ENCODE measurements at regions not wholly inside any gene's neighbourhood (a gene's known extent, or its start where the extent isn't known, plus 50 kb on each side); places are given as distances from the start of the nearest gene placed in this dataset.

DNA sequence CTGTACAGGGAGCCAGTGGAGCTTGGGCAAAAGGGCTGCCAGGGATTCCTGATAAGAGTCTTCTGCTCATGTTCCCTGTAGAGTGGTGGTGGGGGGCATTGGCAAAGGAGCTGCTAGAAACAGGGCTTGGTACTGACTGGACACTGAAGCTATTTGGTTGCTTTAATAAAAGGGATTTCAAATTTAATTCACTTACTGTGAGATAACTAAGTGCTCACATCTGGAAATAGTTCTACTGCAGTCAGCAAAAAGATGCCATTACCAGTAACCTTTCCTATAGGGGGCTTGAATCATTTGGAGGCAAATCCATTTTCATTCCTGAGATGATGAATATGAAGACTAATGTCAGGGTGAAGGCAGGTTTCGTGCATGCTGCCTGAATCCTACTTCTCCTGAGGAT is 94.3 kb upstream of the DOCK10 start:
- TF ChIP-seq, protein P1, sequence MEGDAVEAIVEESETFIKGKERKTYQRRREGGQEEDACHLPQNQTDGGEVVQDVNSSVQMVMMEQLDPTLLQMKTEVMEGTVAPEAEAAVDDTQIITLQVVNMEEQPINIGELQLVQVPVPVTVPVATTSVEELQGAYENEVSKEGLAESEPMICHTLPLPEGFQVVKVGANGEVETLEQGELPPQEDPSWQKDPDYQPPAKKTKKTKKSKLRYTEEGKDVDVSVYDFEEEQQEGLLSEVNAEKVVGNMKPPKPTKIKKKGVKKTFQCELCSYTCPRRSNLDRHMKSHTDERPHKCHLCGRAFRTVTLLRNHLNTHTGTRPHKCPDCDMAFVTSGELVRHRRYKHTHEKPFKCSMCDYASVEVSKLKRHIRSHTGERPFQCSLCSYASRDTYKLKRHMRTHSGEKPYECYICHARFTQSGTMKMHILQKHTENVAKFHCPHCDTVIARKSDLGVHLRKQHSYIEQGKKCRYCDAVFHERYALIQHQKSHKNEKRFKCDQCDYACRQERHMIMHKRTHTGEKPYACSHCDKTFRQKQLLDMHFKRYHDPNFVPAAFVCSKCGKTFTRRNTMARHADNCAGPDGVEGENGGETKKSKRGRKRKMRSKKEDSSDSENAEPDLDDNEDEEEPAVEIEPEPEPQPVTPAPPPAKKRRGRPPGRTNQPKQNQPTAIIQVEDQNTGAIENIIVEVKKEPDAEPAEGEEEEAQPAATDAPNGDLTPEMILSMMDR (conservative IDR thresholded peaks at IDR 0.05): no peak

GRCh38 chr2:225131898-225132297 is 89.6 kb upstream of the DOCK10 start:
- H3K4me3 ChIP-seq (ENCODE audit: low read length): no peak overlapping the region
- Mint-ChIP-seq H3K4me1 (no peaks in the 10 kb centered on the region), H3K27me3 (ENCODE audit: insufficient read depth) (peaks cover 58% of the 10 kb centered on the region), H3K4me3 (no peak overlapping the region), H3K36me3 (ENCODE audit: low read depth) (no peaks in the 10 kb centered on the region), H3K27ac (no peak overlapping the region), H3K9me3 (peaks cover 3% of the 10 kb centered on the region)
- TF ChIP-seq, protein P1 (conservative IDR thresholded peaks at IDR 0.05): no peak
- no peak for DNase-seq
- no peak overlapping the region for H3K9ac ChIP-seq (ENCODE audit: extremely low read depth, low read length, poor library complexity, severe bottlenecking)
- peaks cover 19% of the 10 kb centered on the region for H3K27me3 ChIP-seq (ENCODE audit: control insufficient read depth, insufficient read depth, low read length, poor library complexity, severe bottlenecking)
- H3K9me3 ChIP-seq (ENCODE audit: control insufficient read depth, low read length): no peaks in the 10 kb centered on the region
- WGBS, 2 experiments (ENCODE audit: insufficient coverage in 1 of 2, insufficient read length in 1 of 2): 94% methylated on average over 3 of the region's 4 CpGs; no CpG with 5 or more reads in 1 of the 2 experiments
- H3K4me1 ChIP-seq (ENCODE audit: control insufficient read depth, insufficient read depth, low read length): no peaks in the 10 kb centered on the region
- no peak overlapping the region for H3K27ac ChIP-seq (ENCODE audit: low read depth, low read length)
- no peaks in the 10 kb centered on the region for H3K36me3 ChIP-seq (ENCODE audit: control insufficient read depth, insufficient read depth, low read length)

More for the DNA sequence above, 94.3 kb upstream of the DOCK10 start:
- no peaks in the 10 kb centered on the region for H3K36me3 Mint-ChIP-seq (ENCODE audit: low read depth)
- no peaks in the 10 kb centered on the region for H3K4me1 Mint-ChIP-seq
- H3K27me3 ChIP-seq (ENCODE audit: control insufficient read depth, insufficient read depth, low read length, poor library complexity, severe bottlenecking): peaks cover 14% of the 10 kb centered on the region
- no peaks in the 10 kb centered on the region for H3K36me3 ChIP-seq (ENCODE audit: control insufficient read depth, insufficient read depth, low read length)
- H3K4me3 ChIP-seq (ENCODE audit: low read length): no peak overlapping the region
- no peak overlapping the region for H3K4me3 Mint-ChIP-seq
- WGBS, 2 experiments (ENCODE audit: insufficient coverage in 1 of 2, insufficient read length in 1 of 2): 83 to 93% methylated on average over 1 of the region's 1 CpG
- no peaks in the 10 kb centered on the region for H3K4me1 ChIP-seq (ENCODE audit: control insufficient read depth, insufficient read depth, low read length)
- peaks cover 30% of the 10 kb centered on the region for H3K27me3 Mint-ChIP-seq (ENCODE audit: insufficient read depth)
- no peaks in the 10 kb centered on the region for H3K9me3 Mint-ChIP-seq
- H3K9ac ChIP-seq (ENCODE audit: extremely low read depth, low read length, poor library complexity, severe bottlenecking): no peak overlapping the region
- H3K27ac ChIP-seq (ENCODE audit: low read depth, low read length): no peak overlapping the region
- H3K9me3 ChIP-seq (ENCODE audit: control insufficient read depth, low read length): no peaks in the 10 kb centered on the region
- DNase-seq: no peak
- no peak overlapping the region for H3K27ac Mint-ChIP-seq

DNA sequence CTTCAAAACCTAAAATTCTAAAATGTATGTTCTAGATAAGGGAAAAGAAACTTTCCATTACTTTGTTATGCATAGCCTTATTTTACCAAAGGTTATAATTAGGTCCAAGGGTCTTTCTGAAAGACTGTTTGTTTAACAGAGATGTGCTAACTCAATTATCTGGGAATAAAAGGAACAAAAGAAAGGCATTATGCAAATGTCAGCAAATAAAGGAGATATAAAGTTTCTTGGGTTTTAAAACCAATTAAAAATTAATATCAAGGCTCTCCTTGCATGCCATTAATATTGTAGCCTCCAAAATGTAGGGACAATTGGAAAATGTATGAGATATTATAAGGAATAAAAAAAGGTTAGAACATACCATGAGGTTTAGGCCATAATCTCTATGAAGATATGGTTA is 87.8 kb upstream of the DOCK10 start:
- no peaks in the 10 kb centered on the region for H3K9me3 ChIP-seq (ENCODE audit: control insufficient read depth, low read length)
- Mint-ChIP-seq H3K9me3 (peaks cover 6% of the 10 kb centered on the region), H3K27ac (no peak overlapping the region), H3K4me3 (no peak overlapping the region), H3K4me1 (no peaks in the 10 kb centered on the region), H3K36me3 (ENCODE audit: low read depth) (no peaks in the 10 kb centered on the region), H3K27me3 (ENCODE audit: insufficient read depth) (peaks cover 62% of the 10 kb centered on the region)
- peaks cover 19% of the 10 kb centered on the region for H3K27me3 ChIP-seq (ENCODE audit: control insufficient read depth, insufficient read depth, low read length, poor library complexity, severe bottlenecking)
- H3K9ac ChIP-seq (ENCODE audit: extremely low read depth, low read length, poor library complexity, severe bottlenecking): no peak overlapping the region
- H3K4me3 ChIP-seq (ENCODE audit: low read length): no peak overlapping the region
- no peak for DNase-seq
- TF ChIP-seq, protein P1 (conservative IDR thresholded peaks at IDR 0.05): no peak
- no peak overlapping the region for H3K27ac ChIP-seq (ENCODE audit: low read depth, low read length)
- no peaks in the 10 kb centered on the region for H3K4me1 ChIP-seq (ENCODE audit: control insufficient read depth, insufficient read depth, low read length)
- no peaks in the 10 kb centered on the region for H3K36me3 ChIP-seq (ENCODE audit: control insufficient read depth, insufficient read depth, low read length)

Data from endodermal cell (in vitro differentiated cells).